OCI-LY3 (cell line): ENCODE measurements at regions not wholly inside any gene's neighbourhood (a gene's known extent, or its start where the extent isn't known, plus 50 kb on each side); places are given as distances from the start of the nearest gene placed in this dataset.

ENCODE experiments used
- H2AFZ ChIP-seq: fragments of 200-600, 300-600 bp; shearing (Covaris generic); 2 replicates; pipeline ENCODE4 v1.6.0; 2014; ENCODE audit warnings: antibody characterized with exemption, low read depth, low read length
- H3K27ac ChIP-seq: fragments of 200-600, 300-600 bp; sonication (generic); 2 replicates; pipeline ENCODE4 v1.5.1; 2014; ENCODE audit warnings: mild to moderate bottlenecking, low read length, moderate library complexity, mixed read lengths
- H3K27me3 ChIP-seq: fragments of 200-600, 300-600 bp; sonication (generic); 2 replicates; pipeline ENCODE4 v1.6.1; 2014; ENCODE audit warnings: low read depth, low read length, mixed read lengths
- H3K36me3 ChIP-seq: fragments of 200-600, 300-600 bp; sonication (generic); replicated peaks from 2 replicates; pipeline ENCODE3; 2014; ENCODE audit warnings: low read depth, low read length, mixed read lengths
- H3K4me1 ChIP-seq: fragments of 300-600, 200-600 bp; sonication (generic); 2 replicates; pipeline ENCODE4 v1.6.1; 2014; ENCODE audit warnings: low read length, mixed read lengths
- H3K4me2 ChIP-seq: fragments of 200-600, 300-600 bp; sonication (generic); 2 replicates; pipeline ENCODE4 v1.6.1; 2014; ENCODE audit warnings: low read length, mixed read lengths
- H3K4me3 ChIP-seq: fragments of 300-600, 200-600 bp; sonication (generic); 2 replicates; pipeline ENCODE4 v1.5.1; 2014; ENCODE audit warnings: antibody characterized with exemption, mild to moderate bottlenecking, low read length, moderate library complexity
- H3K79me2 ChIP-seq: fragments of 300-600, 200-600 bp; shearing (Covaris generic); 2 replicates; pipeline ENCODE4 v1.6.1; 2014; ENCODE audit warnings: mild to moderate bottlenecking, low read length, mixed read lengths
- H3K9ac ChIP-seq: fragments of 300-600, 200-600 bp; shearing (Covaris generic); 2 replicates; pipeline ENCODE4 v1.6.0; 2014; ENCODE audit warnings: mild to moderate bottlenecking, low read length, moderate library complexity
- H3K9me3 ChIP-seq: fragments of 200-600, 300-600 bp; shearing (Covaris generic); 2 replicates; pipeline ENCODE4 v1.6.1; 2014; ENCODE audit warnings: low read length, mixed read lengths; ENCODE audit not compliant: insufficient read depth
- H4K20me1 ChIP-seq: fragments of 200-600, 300-600 bp; sonication (generic); 2 replicates; pipeline ENCODE4 v1.6.1; 2016; ENCODE audit warnings: low read length, mixed read lengths; ENCODE audit not compliant: insufficient read depth
- EZH2phosphoT487 ChIP-seq: fragments of 200-600 bp; shearing (Covaris generic); IDR thresholded peaks from 2 replicates; pipeline ENCODE4 v1.6.1; 2018; ENCODE audit warnings: antibody characterized with exemption, mixed run types, low read depth
- TF ChIP-seq, protein P1 (sequence below): fragments of 200-600, 300-600 bp; sonication (generic); IDR thresholded peaks from 2 replicates; pipeline ENCODE4 v1.5.1; 2014; ENCODE audit warnings: antibody characterized with exemption, low read length, low read depth

DNA sequence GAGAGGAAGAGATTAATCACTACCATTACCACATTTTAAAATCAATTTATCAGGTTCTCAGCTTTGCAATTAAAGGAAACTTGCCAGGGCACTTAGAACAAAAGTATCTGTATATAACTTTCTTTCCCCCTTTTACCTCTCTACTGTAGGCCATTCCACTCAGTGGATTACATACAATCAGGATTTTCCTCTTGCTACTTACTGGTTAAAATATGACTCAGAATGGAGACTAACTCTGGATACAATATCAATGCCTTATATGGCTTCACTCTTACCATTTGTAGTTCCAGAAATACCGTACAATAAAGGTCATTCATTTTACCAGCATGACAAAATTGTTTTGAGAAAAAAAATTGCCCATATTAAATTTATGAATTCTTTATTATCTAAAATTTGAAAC, 706.8 kb downstream of the KCNA4 start:
- H3K4me2 ChIP-seq: no peak overlapping the region
- no peaks in the 10 kb centered on the region for H3K36me3 ChIP-seq
- no peaks in the 10 kb centered on the region for H4K20me1 ChIP-seq
- H3K9ac ChIP-seq: no peak overlapping the region
- H3K4me1 ChIP-seq: peaks cover 8% of the 10 kb centered on the region
- no peaks in the 10 kb centered on the region for H3K27me3 ChIP-seq
- H3K4me3 ChIP-seq: no peak overlapping the region
- TF ChIP-seq EZH2phosphoT487: no peak
- TF ChIP-seq, protein P1, sequence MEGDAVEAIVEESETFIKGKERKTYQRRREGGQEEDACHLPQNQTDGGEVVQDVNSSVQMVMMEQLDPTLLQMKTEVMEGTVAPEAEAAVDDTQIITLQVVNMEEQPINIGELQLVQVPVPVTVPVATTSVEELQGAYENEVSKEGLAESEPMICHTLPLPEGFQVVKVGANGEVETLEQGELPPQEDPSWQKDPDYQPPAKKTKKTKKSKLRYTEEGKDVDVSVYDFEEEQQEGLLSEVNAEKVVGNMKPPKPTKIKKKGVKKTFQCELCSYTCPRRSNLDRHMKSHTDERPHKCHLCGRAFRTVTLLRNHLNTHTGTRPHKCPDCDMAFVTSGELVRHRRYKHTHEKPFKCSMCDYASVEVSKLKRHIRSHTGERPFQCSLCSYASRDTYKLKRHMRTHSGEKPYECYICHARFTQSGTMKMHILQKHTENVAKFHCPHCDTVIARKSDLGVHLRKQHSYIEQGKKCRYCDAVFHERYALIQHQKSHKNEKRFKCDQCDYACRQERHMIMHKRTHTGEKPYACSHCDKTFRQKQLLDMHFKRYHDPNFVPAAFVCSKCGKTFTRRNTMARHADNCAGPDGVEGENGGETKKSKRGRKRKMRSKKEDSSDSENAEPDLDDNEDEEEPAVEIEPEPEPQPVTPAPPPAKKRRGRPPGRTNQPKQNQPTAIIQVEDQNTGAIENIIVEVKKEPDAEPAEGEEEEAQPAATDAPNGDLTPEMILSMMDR: no peak
- H3K27ac ChIP-seq: no peak overlapping the region
- H3K79me2 ChIP-seq: no peaks in the 10 kb centered on the region
- H3K9me3 ChIP-seq: no peaks in the 10 kb centered on the region
- no peak overlapping the region for H2AFZ ChIP-seq

DNA sequence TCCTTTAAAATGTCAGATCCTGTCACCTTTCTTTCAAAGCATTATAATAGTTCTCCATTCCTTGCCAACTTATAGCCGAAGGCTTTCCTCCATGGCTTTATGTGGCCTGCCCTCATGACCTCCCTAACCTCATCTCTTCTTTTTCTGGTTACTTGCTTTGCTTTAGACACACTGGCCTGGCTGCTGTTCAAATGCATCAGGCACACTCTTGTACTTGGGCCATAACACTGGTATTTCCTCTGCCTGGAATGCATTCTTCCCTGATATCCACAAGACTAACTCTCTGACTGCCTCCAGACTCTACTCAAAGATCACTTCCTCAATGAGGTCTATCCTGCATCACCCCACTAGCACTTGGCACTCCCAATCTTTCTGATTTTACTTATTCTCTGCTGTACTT, 710.3 kb downstream of the KCNA4 start:
- no peak overlapping the region for H2AFZ ChIP-seq
- no peaks in the 10 kb centered on the region for H3K9me3 ChIP-seq
- no peak overlapping the region for H3K9ac ChIP-seq
- H3K27ac ChIP-seq: no peak overlapping the region
- no peak for TF ChIP-seq EZH2phosphoT487
- TF ChIP-seq, protein P1: no peak
- H3K4me1 ChIP-seq: peaks cover 19% of the 10 kb centered on the region
- no peaks in the 10 kb centered on the region for H3K36me3 ChIP-seq
- H4K20me1 ChIP-seq: no peaks in the 10 kb centered on the region
- H3K4me3 ChIP-seq: no peak overlapping the region
- no peak overlapping the region for H3K4me2 ChIP-seq
- no peaks in the 10 kb centered on the region for H3K27me3 ChIP-seq
- no peaks in the 10 kb centered on the region for H3K79me2 ChIP-seq

DNA sequence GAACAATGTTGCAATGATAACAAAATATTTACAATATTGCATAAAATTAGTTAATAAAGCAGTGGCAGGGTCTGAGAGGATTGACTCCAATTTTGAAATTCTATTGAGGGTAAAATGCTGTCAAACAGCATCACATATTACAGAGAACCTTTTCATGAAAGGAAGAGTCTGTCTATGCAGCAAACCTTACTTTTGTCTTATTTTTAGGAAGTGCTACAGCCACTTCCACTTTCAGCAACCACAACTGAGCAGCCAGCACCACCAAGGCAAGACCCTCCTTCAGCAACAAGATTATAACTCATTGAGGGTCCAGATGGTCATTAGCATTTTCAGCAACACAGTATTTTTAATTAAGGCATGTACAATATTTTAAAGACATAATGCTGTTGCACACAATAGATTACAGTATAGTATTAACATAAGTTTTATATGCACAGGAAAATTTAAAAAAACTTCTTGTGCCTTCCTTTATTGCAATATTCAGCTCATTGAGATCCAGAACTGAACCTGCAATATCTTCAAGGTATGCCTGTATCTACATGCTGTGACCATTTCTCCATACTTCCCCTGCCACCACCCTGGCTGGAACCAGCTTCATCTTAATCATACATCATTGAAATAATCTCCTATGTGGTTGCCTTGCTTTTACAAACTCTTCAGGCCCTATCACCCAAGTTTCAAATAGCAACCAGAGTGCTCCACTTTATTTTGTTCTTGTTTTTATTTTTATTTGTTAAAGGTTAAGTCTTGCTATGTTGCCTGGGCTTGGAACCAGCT, 711.2 kb downstream of the KCNA4 start:
- no peak overlapping the region for H3K4me3 ChIP-seq
- no peak overlapping the region for H3K9ac ChIP-seq
- H3K9me3 ChIP-seq: no peaks in the 10 kb centered on the region
- no peak overlapping the region for H3K4me2 ChIP-seq
- H3K27me3 ChIP-seq: no peaks in the 10 kb centered on the region
- no peaks in the 10 kb centered on the region for H4K20me1 ChIP-seq
- no peaks in the 10 kb centered on the region for H3K79me2 ChIP-seq
- TF ChIP-seq EZH2phosphoT487: no peak
- TF ChIP-seq, protein P1: no peak
- no peak overlapping the region for H2AFZ ChIP-seq
- no peaks in the 10 kb centered on the region for H3K36me3 ChIP-seq
- no peak overlapping the region for H3K27ac ChIP-seq
- H3K4me1 ChIP-seq: peaks cover 28% of the 10 kb centered on the region

DNA sequence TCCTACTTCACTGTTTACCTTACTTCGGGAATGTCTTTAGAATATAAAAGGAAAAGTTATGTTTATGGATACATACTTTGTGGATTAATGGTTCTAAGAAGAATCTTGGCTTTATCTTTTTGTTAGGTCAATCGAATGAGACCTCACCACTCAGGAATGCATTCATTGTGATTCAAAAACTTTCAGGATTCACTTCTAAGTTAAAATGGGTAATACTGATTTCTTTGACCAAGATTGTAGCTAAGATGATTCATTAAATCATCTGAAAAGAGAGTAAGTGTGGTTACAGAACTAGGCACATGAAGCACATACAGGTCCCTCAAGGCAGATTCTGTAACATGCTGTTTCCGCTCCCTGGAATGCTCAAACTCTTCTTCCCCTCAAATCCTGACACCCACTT, 716.4 kb downstream of the KCNA4 start:
- H2AFZ ChIP-seq: no peak overlapping the region
- no peaks in the 10 kb centered on the region for H3K79me2 ChIP-seq
- H3K27ac ChIP-seq: no peak overlapping the region
- H3K9ac ChIP-seq: no peak overlapping the region
- no peaks in the 10 kb centered on the region for H4K20me1 ChIP-seq
- H3K4me3 ChIP-seq: no peak overlapping the region
- H3K4me1 ChIP-seq: peaks cover 24% of the 10 kb centered on the region
- no peak overlapping the region for H3K4me2 ChIP-seq
- H3K9me3 ChIP-seq: no peaks in the 10 kb centered on the region
- H3K36me3 ChIP-seq: no peaks in the 10 kb centered on the region
- no peaks in the 10 kb centered on the region for H3K27me3 ChIP-seq
- TF ChIP-seq, protein P1: no peak
- no peak for TF ChIP-seq EZH2phosphoT487
